NCI-H345 treated with DMSO at 0.1 percent for 48 hours (cell line): ENCODE measurements at regions not wholly inside any gene's neighbourhood (a gene's known extent, or its start where the extent isn't known, plus 50 kb on each side); places are given as distances from the start of the nearest gene placed in this dataset.

Experiments
- DNase-seq: peaks from one replicate; lab custom pipeline; 2025; ENCODE audit not compliant: unreplicated experiment; lab: John Stamatoyannopoulos, UW

DNA sequence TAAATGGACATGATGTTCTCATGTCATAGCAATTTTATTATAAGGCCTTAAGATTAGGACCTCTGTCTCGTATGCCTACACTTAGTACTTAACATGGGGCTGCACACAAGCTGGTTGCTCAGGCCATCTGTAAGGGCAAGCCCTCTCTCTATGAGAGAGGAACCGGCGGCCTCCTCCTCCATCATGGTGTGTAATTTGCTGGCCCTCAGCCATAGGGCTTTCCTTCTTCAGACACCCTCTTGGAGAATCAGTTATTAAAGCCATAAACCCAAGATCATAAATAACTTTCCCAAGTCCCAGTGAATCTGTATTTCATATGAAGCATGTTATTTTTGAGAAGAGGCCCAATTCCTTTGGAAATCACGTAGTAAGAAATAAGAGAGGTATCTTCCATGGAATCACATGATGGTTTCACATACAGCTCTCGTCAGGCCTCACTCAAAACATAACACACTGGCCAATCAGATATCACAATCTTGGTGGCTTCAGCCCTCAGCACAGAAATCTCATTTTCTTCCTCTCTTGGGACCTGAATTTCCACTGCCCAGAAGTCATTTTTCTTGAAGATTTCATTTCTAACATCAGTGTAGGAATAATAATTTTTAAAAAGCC is 92.6 kb downstream of the RDH14 start:
- no peak for DNase-seq

DNA sequence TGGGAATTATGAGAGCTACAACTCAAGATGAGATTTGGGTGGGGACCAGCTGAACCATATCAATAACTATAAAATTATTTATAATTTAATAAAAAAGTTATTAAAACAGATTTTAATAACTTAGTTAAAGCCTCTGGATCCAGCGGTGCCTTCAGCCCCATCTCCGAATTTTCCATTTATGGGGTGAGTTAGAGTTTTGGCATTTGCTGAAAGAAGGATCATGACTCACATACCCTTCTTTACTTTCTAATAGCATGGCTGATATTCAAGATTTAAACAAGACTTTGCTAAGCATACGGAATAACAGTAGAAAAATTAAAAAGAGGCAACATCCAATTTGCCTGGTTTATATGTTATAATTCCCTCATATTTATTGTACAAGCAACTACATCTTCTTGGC is 94.5 kb downstream of the RDH14 start:
- no peak for DNase-seq

DNA sequence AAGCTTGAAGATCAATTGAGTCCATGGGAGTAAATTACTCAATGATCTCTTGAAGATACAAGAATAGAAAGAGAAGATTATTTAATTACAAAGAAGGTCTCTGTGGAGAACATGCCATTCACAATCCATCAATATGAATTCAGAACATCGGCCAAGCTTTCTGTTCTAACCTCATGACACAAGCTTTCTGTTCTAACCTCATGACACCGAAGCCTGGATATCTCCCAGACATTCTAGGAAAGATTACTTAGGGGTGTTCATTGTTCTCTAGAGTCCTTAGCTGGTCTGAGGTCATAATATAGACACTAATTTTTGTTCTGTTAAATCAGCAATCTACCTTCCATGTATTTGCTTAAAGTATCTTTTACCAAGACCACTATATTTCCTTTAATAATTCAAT is 95.5 kb downstream of the RDH14 start:
- DNase-seq = no peak

DNA sequence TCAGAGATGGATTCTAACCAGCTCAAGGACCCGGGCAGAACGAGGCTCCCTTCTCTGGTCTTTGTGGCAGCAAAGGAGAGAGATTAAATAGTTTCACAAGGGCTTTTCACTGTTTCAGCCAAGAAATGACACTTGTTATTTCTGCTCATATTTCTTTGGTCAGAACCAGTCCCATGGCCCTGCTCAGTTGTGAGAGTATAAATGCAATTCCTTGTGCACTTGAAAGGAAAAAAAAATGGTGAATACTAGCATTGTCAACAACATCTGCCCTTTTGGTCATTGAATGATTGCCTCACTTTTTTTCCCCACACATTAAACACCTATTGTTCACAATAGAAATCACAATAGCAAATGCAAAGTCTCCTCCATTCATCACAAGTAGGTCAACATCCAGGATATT is 104.4 kb downstream of the RDH14 start:
- DNase-seq = no peak

DNA sequence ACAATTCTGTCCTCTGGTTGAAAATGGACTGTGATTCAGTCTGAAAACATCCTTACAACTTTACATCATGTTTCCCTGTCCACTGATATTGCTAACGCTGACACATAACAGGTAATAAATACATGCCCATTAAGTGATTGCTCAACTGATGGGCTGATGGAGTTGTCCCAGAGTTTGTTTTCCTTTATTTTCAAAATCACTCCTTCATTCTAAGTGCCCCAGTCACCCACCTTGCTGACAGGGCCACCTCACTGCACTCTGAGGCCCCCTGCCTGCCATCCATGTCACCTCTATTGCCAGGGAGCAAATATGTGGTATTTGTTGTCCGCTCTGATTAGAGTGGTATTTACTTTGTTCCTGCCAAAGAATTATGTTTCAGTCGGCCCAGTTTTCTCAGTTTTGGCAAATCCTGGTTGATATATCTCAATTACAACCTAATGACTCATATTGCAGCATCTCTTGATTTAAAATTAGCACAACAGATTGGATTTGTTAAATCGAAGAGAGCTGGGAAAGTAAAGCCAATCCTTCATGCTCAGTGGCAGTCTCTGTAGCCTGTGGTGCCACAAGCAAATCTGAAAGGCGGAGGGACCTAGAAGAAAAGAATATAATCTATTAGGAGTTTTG is 105.1 kb downstream of the RDH14 start:
- no peak for DNase-seq

DNA sequence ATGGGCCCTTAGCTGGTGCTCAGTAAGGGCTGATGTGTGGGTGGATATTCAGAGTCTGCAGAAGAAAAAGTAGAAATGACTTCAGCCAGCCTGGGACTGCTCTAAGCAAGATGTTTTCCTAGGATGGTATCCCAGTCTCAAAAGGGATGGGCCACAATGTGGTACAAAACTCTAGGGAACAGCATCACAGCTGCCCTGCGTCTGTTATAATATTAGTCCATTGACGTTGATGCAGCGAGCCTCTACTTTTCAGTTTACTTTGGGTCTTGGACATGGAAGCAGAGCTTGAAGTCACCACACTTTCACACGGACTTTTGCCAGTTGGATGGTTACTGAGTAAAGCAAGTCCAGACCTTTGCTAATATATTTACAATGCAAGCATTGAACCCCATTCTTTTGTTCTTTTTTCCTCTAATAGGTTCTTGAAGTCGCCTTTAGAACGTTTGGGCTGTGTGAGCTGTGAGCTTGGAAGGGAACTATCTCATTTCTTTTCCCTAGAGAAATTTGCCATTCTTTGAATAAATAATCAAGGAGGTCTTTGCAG is 105.7 kb downstream of the RDH14 start:
- no peak for DNase-seq

DNA sequence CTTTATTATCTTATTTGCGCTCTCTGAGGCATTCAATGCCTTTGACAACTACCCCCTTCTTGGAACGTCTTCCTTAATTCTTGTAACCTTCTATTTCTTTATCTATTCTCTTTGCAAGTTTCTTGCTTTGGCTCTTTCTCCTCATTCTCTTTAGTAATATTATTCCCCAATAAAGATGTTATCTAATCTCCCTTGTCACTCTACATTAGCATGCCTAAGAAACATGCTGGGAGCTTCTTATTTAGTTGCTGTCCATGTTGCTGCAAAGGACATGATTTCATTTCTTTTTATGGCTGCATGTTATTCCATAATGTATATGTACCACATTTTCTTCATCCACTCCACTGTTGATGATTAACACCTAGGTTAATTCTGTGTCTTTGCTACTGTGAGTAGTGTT is 113.7 kb downstream of the RDH14 start:
- DNase-seq = no peak

DNA sequence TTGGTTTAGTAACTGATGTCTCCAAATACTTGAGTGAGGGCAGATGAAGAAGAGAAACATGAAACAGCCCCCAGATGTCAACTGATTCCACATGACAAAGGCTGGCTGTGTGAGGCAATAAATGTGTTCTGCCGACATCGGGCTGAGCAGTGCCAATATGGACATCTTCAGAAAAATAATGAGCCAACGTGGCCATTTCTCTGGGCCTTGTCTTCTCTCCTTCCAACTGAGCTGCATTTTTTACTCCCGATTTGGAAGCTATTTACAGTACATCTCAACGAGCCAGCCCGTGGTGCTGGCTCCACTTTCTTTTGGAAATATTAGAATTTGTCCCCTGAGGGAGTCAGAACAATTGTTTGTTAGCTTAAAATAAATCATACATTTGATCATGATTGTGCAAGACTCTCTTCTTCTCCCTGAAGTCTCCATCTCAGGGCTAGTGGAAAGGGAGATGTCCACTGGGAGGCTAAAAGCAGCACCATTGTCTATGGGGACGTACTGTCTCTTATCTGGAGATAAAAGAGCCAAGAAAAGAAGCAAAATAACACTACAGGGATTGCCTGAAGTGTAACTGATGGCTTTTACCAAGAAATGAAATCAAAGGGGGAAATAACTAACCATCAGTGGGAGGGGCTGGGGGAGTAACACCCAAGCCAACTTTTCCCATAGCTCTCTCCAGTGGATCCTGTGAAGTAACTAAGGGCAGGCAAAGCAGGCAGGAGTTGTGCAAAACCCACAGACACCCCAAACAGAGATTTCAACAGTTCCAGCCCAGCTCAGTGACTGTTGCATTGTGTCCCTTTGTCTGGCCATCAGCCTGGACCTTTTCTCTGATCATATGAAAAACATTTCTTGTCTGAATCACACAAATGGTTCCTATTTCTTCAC is 114.8 kb downstream of the RDH14 start:
- no peak for DNase-seq

DNA sequence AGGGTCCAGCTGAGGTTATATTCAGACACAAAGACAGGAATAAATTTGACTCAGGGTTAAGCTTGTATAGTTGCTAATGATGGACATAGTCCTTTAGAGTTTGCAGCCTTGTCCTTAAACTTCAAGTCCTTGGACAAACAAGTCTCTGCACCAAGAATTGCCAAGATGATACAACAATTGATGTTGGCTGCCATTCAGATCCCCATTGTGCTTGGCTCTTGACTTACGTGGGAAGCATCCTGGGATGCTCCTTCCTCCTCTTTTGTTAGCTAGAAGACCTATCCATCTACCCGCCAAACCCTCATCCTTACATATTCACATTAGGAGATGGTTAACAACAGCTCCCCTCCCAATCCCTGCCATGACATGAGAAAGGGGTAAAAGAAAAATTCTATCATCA is 115.6 kb downstream of the RDH14 start:
- no peak for DNase-seq

DNA sequence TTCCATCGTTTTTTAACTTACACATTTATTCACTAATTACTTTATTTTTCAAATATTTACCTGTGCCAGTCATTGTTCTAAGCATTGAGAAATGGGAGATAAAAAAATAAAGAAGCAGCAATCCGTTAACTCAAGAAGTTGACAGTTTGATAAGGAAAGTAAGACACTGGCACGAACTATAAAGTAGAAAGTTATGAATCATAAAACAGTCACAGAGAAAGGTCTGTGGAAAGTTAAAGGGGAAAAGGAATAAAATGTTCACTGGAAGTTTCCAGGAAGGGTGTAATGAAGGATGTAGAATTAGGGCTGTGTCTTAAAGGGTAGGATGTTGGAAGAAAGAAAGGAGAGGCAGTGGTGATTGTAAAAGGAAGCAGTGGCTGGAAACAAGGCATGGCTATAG is 118.9 kb downstream of the RDH14 start:
- no peak for DNase-seq

DNA sequence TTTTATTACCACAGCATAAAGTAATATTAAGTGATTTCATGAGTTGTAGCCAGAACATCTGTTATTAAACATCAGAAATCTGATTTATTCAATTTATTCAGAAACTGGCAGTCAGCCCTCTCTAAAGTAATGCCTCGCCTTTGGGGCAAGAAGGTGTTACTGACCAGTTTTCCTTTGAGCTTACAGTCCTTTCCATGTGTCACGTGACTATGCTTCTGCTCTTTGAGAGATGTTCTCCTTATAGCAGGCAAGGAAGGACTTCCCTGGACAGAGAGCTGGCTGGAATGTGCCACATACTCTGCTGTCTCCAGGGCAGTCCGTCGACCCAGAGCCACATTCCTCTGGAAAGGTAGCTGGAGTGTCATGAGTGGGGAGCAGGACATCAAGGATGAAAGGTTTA is 119.7 kb downstream of the RDH14 start:
- no peak for DNase-seq

DNA sequence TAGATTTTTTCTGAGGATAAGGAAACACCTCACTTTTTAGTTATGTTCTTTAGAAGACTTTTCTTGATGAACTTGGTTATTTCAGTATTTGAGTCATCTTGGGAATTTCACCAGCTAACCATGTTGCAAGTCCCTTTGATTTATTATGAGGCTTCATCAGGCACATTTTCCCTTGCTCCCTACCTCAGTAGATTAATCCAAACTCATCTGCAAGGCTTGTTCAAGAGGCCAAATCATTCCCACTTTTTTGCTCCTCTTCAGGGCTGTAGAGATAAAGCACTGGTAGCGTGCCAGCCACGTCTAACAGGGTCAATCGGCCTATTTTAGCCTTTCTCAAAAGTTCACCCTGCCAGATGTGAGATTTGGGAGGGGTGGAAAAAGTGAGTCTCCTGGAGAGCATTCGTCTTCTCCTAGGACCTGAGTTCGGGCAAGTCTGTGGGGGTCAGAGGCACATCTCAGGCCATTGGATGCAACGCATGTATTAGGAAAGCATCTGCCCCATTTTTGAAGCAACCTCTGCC is 120.3 kb downstream of the RDH14 start:
- DNase-seq = no peak

DNA sequence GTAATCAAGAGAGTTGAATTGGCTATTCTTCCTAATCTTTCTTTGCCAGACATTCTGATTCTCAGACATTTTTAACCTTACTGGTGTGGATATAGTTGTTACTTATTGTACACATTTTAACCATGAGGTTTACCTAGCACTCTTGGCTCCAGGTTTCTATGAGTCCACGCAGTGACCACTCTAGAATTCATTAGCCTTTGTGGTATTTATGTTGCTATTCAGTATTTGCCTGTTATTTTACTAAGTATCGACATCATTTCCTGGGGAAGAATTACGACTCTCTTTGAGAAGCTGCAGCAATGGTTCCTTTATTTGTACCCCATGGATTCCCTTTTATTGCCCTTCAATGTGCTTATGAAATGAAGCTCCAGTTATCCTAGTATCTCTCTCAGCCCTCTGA is 120.7 kb downstream of the RDH14 start:
- DNase-seq = no peak

DNA sequence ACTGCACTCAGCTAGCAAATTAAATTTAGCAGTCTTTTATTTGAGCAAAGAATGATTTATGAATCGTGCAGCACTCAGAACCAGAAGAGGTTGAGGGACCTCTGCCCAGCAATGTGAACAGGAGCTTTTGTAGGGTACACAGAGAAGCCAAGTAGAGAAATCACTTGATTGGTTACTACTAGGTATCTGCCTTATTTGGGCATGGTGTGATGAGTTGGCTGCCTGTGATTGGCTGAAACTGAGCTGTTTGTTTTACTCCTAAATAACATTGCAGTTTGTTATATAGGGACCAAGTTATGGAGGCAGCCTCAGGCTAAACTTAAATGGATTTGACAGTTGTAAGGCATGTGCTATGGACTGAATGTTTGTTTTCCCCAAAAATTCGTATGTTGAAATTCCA is 122.5 kb downstream of the RDH14 start:
- no peak for DNase-seq

DNA sequence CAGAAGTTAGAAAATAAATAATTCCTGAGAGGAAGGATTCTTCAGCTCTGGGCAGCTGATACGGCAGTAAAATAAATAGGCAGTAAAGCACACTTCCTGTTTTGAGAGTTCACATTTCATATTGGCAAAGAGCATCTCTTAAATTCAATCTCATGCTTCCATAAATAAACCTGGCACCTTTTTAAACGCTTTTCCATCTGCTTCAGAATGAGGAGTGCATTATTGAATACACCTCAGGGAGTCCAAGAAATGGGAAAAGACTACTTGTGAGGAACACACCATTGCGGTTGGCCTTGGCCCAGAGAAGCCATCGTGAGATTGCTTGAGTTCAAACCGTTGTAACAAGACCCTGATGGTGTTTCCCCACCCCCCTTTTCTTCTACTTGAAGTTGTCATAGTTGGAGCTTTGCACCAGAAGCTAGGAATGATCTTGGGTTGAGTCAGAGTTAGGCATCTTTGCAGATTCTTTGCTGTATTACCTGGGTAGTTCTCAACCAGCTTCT is 123.9 kb downstream of the RDH14 start:
- no peak for DNase-seq

DNA sequence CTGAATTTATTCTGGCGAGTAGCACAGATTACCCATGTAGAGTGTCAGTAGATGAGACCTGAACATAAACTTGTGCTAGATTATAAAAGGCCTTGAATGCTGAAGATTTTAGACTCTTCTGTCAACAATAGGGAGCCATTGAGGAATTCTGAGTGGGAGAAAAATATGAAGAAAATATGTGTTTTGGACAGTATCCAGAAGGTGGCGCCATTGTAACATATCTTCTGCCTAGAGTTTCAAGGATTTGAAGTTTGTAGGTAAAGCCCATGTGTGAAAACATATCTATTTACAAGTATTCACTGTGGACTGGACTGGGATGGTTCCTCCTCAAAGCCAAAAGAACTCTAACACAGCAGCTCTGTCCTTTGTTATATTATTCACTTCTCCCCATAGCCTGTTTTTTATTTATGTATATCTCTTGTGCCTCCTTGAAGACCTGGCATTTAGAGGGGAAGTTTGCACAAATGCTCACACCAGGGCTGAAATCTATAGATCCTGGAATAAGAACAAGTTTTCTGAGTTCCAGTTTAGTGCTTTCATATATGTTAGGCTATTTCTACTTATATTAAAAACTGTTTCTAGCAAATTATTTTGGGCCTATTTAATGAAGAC is 124.9 kb downstream of the RDH14 start:
- DNase-seq = peak; percentile 36

DNA sequence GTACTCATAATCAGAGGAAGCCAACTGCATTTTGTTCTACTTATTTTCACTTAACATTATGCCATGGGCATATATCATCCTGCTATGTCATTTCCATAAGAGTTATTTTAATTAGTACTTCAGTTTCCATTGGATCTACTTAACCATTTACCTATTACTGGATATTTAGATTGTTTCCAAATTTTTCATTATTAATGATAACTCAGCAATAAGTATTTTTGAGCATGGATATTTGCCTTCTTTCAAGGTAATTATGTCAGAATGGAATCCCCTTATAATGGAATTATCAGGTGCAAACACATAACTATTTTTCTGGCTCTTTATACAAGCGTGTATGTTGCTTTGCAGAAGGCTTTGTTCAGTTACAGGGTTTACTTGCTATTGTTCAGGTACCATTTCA is 126.6 kb downstream of the RDH14 start:
- no peak for DNase-seq

DNA sequence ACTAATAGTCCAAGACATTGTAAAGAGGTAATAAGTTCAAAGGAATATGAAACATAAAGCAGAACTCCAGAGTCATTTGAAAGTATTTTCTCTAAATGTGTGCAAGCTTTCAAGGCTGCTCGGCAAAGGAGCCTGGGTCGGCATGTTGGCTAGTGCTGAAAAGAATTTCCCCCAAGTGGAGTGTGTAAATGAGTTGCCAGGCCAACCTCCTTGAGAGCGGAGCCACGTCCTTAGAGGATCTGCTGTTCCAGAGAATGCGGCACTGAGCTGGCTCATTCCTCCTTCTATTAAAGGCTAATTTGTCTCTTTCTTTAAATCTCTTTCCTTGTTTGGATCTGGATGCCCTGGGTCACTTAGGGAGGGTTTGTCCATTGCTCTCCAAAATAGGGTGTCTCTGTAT is 127.5 kb downstream of the RDH14 start:
- DNase-seq = no peak

DNA sequence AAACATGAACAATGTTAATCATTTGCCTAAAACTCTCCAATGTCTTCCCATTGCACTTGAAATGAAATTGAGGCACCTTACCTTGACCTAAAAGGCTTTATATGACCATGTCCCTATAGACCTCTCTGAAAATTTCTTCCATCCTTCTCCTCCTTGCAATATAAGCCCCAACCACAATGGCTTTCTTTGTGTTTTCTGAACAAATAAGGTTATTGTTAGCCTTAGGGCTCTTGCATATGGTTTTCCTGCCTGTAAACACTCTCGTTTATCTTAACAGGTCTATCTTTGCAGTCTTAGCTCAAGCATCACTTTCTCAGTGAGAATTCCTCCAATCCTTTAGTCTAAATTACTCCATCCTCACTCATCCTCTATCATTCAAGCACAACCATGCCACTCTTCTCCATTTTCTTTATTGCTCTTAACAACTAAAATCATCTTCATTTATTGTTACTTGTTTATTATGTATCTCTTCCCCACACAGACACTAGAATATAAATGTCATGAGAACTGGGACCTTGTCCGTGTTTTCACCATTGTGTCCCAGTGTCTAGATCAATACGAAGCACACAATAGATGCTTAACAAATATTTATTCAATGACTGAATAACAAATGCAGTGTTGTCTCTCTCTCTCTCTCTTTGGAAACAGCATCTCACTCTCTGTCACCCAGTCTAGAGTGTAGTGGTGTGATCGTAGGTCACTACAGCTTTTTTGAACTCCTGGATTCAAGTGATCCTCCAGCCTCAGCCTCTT is 129.3 kb downstream of the RDH14 start:
- DNase-seq = no peak

DNA sequence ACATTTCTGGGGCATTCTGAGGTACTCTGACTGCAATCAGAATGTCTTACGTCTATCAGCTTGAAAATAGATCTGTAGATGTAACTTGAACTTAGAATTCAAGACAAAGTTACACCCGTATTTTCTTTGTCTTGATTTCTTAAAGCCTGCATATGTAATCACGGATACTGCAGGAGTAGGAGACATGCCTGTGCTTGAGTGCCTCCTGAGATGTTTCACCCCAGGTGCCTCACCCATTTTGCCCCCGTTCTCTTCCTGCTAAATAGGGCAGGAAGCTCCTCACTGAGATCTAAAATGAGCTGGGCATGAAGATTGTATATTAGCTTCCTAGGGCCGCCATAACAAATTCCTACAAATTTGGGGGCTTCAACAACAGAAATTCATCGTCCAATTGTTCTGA is 131.9 kb downstream of the RDH14 start:
- DNase-seq = no peak
